VCaP (cell line): ENCODE measurements at regions not wholly inside any gene's neighbourhood (a gene's known extent, or its start where the extent isn't known, plus 50 kb on each side); places are given as distances from the start of the nearest gene placed in this dataset.

Source experiments
- H3K27ac ChIP-seq: fragments of 450-650 bp; 2 replicates; pipeline ENCODE4 v1.5.1; 2017
- TF ChIP-seq, protein P1 (sequence below): fragments of 450-650 bp; conservative IDR thresholded peaks from 2 replicates; pipeline ENCODE4 v1.5.1; 2017; ENCODE audit warnings: mild to moderate bottlenecking, moderate library complexity

DNA sequence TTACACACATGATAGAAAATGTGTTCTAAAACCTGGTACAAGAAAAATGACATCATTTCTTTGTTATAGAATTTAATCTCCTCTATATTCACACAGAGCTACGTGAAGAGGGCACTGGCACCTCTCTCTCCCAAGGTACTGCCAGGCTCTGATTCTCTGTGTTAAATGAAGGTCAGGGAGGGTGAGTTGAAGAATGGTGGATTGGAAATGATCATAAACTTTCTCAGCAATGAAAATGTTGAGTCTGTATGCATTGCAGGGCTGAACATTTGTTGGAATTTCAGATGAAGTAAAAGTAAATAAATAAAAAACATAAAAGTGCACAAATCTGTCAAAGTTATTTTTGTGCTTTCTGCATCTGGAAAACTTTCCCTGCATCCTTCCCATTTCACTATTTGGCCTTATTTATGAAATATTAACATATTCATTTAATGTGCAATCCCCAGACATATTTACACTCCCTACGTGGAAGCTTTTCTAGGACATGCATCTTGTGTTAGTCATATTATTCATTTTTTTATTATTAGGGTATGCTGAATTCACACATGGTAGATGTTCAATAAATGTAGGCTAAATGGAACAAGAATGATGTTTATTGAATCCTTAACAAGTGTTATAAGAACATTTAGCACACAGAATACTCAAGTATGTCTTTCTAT, 810.3 kb upstream of the CDH8 start:
- no peak overlapping the region for H3K27ac ChIP-seq
- TF ChIP-seq, protein P1, sequence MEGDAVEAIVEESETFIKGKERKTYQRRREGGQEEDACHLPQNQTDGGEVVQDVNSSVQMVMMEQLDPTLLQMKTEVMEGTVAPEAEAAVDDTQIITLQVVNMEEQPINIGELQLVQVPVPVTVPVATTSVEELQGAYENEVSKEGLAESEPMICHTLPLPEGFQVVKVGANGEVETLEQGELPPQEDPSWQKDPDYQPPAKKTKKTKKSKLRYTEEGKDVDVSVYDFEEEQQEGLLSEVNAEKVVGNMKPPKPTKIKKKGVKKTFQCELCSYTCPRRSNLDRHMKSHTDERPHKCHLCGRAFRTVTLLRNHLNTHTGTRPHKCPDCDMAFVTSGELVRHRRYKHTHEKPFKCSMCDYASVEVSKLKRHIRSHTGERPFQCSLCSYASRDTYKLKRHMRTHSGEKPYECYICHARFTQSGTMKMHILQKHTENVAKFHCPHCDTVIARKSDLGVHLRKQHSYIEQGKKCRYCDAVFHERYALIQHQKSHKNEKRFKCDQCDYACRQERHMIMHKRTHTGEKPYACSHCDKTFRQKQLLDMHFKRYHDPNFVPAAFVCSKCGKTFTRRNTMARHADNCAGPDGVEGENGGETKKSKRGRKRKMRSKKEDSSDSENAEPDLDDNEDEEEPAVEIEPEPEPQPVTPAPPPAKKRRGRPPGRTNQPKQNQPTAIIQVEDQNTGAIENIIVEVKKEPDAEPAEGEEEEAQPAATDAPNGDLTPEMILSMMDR: no peak

DNA sequence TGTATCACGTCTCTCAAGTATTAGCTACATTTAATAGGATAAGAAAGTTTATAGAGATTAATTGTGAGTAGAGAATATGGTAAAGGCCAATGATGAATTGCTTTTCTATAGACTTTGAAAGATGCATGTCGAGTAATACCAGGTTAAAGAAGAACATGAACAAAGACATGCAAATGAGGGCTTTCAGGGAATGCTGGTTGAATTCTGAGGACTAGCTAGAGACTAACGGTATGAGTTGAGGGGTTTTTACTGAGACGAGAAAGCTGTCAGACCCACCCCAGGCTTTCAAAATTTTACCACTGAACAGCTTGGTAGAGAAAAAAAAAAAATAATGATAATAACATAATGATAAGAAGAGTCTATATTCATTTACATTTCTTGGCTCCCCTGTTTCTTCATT, 796.0 kb upstream of the CDH8 start:
- TF ChIP-seq, protein P1: no peak
- H3K27ac ChIP-seq: no peak overlapping the region

DNA sequence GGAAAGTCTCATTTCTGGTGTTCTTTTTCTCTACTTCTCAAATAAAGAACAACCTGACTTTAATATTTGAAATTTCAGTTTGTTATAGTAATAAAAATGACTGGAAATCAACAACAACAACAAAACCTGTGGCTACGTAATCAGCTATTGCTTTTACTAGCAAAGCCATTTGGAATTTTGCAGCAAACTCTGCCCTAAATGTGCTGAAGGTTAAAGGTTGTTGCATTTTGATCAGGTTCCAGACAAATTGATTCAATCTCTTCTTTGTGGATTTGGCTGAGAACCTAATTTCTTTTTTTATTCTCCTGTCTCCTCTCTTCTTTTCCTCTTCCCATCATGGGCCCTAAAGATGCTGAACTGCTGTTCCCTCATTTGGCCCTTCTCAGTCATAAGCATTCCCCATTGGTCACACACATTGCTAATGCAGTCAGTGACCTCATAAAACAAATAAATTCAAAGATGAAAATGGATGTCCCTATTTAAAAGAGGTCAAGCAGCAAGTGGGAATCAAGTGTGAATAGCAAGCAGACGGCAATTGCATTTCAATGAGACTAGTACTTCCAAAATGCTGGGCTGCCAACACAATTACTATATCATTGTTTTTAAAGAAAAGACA, 795.1 kb upstream of the CDH8 start:
- no peak overlapping the region for H3K27ac ChIP-seq
- TF ChIP-seq, protein P1: no peak

DNA sequence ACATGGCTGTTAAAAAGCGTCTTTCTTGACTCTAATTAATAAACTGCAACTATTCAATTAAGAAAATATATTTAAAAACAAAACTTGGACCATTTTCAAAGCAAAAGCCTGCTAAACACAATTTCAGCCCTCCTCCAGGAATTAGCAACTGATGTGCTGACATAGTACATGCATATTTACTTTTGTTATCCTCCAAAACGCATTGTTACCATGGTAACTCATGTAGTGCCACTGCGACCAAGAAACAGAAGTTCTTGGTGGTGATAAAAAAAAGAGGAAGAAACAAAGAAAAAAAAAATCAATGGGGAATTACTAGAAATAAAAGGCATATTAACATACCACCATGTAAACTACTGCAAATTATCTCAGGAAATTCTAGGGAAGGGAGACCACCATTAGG, 793.4 kb upstream of the CDH8 start:
- no peak overlapping the region for H3K27ac ChIP-seq
- TF ChIP-seq, protein P1: no peak

DNA sequence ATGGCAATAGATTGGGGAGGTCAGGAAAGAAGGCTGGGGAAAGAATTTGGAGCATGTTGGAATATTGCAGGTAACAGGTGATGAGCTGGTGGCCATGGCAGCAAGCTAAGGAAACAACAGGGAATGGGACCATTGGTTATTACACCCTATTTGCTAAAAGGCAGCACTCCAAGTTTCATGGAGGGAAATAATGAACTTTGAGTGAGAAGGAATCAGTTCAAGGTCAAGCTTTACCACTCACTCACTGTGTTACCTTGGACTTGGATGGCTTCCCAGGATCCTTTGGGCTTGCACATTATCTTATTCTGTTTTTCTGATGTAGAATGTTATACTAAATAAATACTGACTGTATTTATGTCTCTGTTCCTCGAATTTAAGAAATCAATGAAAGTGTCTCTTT, 792.8 kb upstream of the CDH8 start:
- TF ChIP-seq, protein P1: no peak
- no peak overlapping the region for H3K27ac ChIP-seq

DNA sequence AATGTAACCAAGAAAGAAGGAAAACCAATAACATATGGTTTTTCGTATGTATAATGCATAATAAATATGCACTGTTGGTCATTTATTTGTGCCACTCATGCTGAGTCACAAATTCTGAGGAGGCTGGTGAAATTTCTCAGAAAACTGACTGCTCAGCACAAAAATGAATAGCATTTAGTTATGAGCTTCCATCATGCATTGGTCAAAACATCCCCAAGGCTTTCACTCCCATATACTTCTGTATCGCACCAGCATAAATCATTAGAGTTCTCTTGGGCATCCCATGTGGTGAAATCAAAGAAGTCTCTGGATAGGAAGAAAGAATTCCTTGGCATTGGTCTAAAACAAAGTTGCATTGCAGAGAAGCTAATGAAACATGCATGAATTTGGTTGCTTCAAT, 785.6 kb upstream of the CDH8 start:
- H3K27ac ChIP-seq: no peak overlapping the region
- TF ChIP-seq, protein P1: no peak

DNA sequence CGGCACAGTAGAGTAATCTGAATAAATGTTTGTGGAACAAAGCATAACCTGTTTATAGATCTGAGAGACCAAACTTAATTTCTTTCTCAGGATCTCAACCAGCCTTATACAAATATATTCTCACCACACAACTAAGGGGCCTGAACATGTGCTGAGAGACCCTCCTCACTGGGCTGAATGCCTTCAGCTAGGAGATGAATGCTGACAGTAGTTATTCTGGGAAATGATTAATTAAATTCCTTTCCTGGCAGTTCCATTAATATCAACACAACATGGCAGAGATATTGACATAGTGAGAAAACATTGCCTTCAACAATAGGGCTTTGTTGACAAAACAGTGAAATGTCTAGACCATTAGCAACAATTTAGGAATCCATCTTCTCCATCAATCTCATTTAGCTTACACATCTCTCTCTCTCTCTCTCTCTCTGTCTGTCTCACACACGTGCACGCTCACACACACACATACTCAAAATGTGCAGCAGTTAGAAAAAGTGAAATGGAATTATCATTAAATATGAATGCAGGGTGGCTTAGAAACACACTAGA, 780.8 kb upstream of the CDH8 start:
- TF ChIP-seq, protein P1: no peak
- H3K27ac ChIP-seq: no peak overlapping the region
